ENCODE measurements at regions not wholly inside any gene's neighbourhood (a gene's known extent, or its start where the extent isn't known, plus 50 kb on each side); places are given as distances from the start of the nearest gene placed in this dataset.

DNA sequence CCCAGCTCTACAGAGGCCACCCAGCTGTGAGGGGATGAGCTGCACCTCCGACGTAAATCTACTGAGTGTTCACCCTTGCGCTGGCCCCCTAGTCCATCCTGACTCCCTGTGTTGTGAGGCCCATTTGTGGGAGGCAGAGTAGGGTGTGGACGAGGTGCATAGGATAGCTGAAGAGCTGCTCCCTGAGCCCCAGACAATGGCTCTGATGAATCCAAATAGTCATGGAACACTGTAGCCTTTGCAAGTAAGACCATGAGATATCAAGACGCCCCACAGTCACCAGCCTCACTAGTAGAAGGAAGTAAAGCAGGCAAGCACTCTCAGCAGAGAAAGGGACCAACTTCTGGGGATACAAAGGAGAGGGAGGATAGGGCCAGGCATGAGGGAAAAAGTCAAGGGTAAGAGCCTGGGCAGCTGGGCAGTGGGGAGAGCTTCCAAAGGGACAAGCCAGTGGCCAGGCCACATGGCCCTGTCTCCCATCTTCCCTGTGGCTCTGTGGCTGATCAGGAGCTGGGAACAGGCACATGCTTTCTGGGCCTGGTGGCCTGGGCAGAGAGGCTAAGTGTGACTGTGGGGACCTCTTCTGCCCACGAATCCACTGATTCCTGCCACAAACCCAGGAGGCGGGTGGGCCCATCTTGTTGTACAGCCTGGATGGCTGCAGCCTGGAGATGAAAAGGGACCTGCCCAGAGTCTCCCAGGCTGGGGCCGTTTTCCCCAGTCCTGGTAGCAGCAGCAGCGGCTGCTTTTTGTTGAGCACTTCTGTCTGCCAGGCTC lies 55.5 kb upstream of the EPS8L3 start:
- Histone ChIP-seq H3K27me3 (ENCODE audit: control insufficient read depth, insufficient read depth, low read length) (no peaks in the 10 kb centered on the region), H3K36me3 (ENCODE audit: control insufficient read depth, insufficient read depth, low read length) (no peaks in the 10 kb centered on the region), H3K4me3 (ENCODE audit: low read depth, low read length) (no peak overlapping the region)
- FAIRE-seq, result no peak
- DNase-seq (ENCODE audit: low read depth), result no peak
- TF ChIP-seq, protein P1, sequence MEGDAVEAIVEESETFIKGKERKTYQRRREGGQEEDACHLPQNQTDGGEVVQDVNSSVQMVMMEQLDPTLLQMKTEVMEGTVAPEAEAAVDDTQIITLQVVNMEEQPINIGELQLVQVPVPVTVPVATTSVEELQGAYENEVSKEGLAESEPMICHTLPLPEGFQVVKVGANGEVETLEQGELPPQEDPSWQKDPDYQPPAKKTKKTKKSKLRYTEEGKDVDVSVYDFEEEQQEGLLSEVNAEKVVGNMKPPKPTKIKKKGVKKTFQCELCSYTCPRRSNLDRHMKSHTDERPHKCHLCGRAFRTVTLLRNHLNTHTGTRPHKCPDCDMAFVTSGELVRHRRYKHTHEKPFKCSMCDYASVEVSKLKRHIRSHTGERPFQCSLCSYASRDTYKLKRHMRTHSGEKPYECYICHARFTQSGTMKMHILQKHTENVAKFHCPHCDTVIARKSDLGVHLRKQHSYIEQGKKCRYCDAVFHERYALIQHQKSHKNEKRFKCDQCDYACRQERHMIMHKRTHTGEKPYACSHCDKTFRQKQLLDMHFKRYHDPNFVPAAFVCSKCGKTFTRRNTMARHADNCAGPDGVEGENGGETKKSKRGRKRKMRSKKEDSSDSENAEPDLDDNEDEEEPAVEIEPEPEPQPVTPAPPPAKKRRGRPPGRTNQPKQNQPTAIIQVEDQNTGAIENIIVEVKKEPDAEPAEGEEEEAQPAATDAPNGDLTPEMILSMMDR (IDR thresholded peaks at IDR 0.05; ENCODE audit: insufficient read depth, low read length, severe bottlenecking), result no peak

GRCh38 chr1:109818271-109818987 lies 54.7 kb upstream of the EPS8L3 start:
- TF ChIP-seq, protein P1 (IDR thresholded peaks at IDR 0.05; ENCODE audit: insufficient read depth, low read length, severe bottlenecking), result no peak
- FAIRE-seq (no peak), DNase-seq (ENCODE audit: low read depth) (no peak)
- H3K27me3 ChIP-seq (ENCODE audit: control insufficient read depth, insufficient read depth, low read length), result no peaks in the 10 kb centered on the region
- no peaks in the 10 kb centered on the region for H3K36me3 ChIP-seq (ENCODE audit: control insufficient read depth, insufficient read depth, low read length)
- H3K4me3 ChIP-seq (ENCODE audit: low read depth, low read length), result no peak overlapping the region

GRCh38 chr1:109817881-109818270 lies 54.2 kb upstream of the EPS8L3 start:
- DNase-seq (ENCODE audit: low read depth) (no peak), FAIRE-seq (no peak)
- no peak overlapping the region for H3K4me3 ChIP-seq (ENCODE audit: low read depth, low read length)
- no peaks in the 10 kb centered on the region for H3K27me3 ChIP-seq (ENCODE audit: control insufficient read depth, insufficient read depth, low read length)
- TF ChIP-seq, protein P1 (IDR thresholded peaks at IDR 0.05; ENCODE audit: insufficient read depth, low read length, severe bottlenecking), result no peak
- H3K36me3 ChIP-seq (ENCODE audit: control insufficient read depth, insufficient read depth, low read length), result no peaks in the 10 kb centered on the region

DNA sequence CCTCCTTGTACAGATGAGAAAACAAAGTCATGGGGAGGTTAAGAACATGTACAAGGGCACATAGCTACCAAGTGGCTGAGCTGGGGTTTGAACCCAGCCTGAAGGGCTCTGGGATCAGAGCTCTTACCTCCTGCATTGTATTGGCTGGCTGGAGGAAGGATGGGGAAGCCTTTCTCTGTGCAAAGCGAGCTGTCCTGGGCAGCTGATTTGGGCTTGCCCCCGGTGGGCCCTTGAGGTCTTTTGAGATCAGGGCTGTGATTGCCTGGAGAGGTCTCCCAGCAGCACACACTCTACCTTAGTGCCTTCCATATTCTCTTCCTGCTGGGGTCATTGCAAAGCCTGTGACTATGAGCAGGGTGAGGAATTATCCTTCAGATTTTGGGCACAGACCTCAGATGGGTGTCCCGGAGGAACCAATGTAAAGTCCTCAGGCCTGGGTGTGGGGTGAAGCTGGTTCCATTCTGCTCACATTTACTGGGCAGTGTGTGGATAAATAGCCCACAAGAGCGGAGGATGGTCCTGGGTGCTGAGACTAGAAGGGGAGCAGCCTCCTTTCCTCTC lies 53.3 kb upstream of the EPS8L3 start:
- FAIRE-seq (no peak), DNase-seq (ENCODE audit: low read depth) (no peak)
- Histone ChIP-seq H3K4me3 (ENCODE audit: low read depth, low read length) (no peak overlapping the region), H3K27me3 (ENCODE audit: control insufficient read depth, insufficient read depth, low read length) (no peaks in the 10 kb centered on the region), H3K36me3 (ENCODE audit: control insufficient read depth, insufficient read depth, low read length) (no peaks in the 10 kb centered on the region)
- TF ChIP-seq, protein P1 (IDR thresholded peaks at IDR 0.05; ENCODE audit: insufficient read depth, low read length, severe bottlenecking), result no peak

DNA sequence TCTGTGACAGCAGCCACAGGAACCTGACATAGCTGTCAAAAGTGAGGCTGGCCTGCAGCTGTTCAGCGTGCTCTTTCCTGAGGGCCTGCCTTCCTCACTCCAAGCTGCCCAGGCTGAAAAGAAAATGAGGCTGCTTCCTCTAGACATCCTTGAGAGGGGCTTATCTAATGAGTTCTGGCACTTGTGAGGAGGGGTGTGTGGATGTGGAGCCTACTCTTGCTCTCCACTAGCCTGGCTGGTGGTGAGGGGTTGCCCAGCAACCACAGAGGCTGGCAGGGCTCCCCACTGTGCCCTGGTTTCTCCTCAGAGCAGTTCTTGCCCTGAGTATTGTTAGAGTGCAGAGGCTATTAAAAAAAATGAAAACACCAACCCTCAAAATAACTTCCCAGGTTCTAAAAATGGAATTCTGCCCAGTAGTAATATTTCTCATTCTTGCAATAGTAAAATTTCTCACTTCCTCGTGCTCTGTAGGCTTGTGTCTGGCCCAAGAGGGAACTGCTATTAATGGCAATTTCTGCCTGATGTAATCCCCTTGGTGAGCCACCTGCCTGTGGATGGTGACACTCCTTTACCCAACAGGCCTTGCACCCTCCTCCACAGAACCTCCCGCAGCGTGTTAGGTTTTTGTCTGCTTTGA lies 52.6 kb upstream of the EPS8L3 start:
- no peaks in the 10 kb centered on the region for H3K36me3 ChIP-seq (ENCODE audit: control insufficient read depth, insufficient read depth, low read length)
- TF ChIP-seq, protein P1 (IDR thresholded peaks at IDR 0.05; ENCODE audit: insufficient read depth, low read length, severe bottlenecking), result no peak
- no peaks in the 10 kb centered on the region for H3K27me3 ChIP-seq (ENCODE audit: control insufficient read depth, insufficient read depth, low read length)
- DNase-seq (ENCODE audit: low read depth) (no peak), FAIRE-seq (no peak)
- no peak overlapping the region for H3K4me3 ChIP-seq (ENCODE audit: low read depth, low read length)
